ENCODE measurements at regions not wholly inside any gene's neighbourhood (a gene's known extent, or its start where the extent isn't known, plus 50 kb on each side); places are given as distances from the start of the nearest gene placed in this dataset.

GRCh38 chr3:153003862-153004261, 158.2 kb upstream of the RAP2B start (continued):
- TF ChIP-seq MAFK (IDR thresholded peaks at IDR 0.05; ENCODE audit: partially characterized antibody) (no peak), POLR2A (IDR thresholded peaks at IDR 0.05; ENCODE audit: low read length) (no peak), HEYL (CRISPR knock-in tag; IDR thresholded peaks at IDR 0.05) (no peak), FOSL2 (IDR thresholded peaks at IDR 0.05) (no peak), FOSL2 (CRISPR knock-in tag; IDR thresholded peaks at IDR 0.05) (no peak), MAX (IDR thresholded peaks at IDR 0.05) (no peak), CHD2 (IDR thresholded peaks at IDR 0.05; ENCODE audit: low read length, partially characterized antibody) (no peak), SMC3 (IDR thresholded peaks at IDR 0.05) (no peak), ESRRA (IDR thresholded peaks at IDR 0.05; ENCODE audit: borderline replicate concordance, low read length) (no peak)

DNA sequence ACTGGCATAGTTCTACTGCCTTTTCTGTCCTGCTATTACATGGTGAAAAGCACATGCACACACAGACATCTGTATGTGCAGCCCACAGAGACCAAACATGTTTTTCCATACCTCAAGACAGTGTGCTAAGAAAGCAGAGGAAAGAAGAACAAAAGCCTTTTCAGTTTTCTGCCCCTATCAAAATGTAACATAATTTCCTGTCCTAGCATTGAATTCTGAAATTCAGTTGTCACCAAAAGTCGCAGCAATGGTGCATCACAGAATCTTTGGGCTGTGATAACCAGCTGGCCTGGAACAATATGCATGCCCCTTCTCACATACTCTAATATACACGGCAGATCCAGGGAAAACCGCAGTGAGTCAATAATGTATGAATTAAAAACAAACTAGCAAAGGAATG, 153.8 kb upstream of the RAP2B start:
- no peaks in the 10 kb centered on the region for H3K4me1 ChIP-seq
- TF ChIP-seq ZC3H11A (IDR thresholded peaks at IDR 0.05) (no peak), FOSB (CRISPR knock-in tag; IDR thresholded peaks at IDR 0.05) (no peak), TFCP2L1 (CRISPR knock-in tag; IDR thresholded peaks at IDR 0.05) (no peak), EHMT2 (IDR thresholded peaks at IDR 0.05; ENCODE audit: low read depth) (no peak), BCL3 (IDR thresholded peaks at IDR 0.05) (no peak), EP300 (IDR thresholded peaks at IDR 0.05) (no peak), CBX2 (IDR thresholded peaks at IDR 0.05; ENCODE audit: borderline replicate concordance, low read depth) (no peak), ELK1 (IDR thresholded peaks at IDR 0.05; ENCODE audit: low read depth, low read length) (no peak), NPAS2 (CRISPR knock-in tag; IDR thresholded peaks at IDR 0.05; ENCODE audit: borderline replicate concordance) (no peak), TP53 (CRISPR knock-in tag; IDR thresholded peaks at IDR 0.05) (no peak), POLR2AphosphoS2 (conservative IDR thresholded peaks at IDR 0.05; ENCODE audit: low read length) (no peak), CHD4 (IDR thresholded peaks at IDR 0.05; ENCODE audit: borderline replicate concordance) (no peak), ZFP36 (IDR thresholded peaks at IDR 0.05; ENCODE audit: borderline replicate concordance, partially characterized antibody) (no peak), HOXB13 (CRISPR knock-in tag; IDR thresholded peaks at IDR 0.05; ENCODE audit: low read depth) (no peak), E2F6 (IDR thresholded peaks at IDR 0.05; ENCODE audit: borderline replicate concordance, low read depth) (no peak), RARB (CRISPR knock-in tag; IDR thresholded peaks at IDR 0.05) (no peak)
- no peak overlapping the region for H3K4me2 ChIP-seq
- FAIRE-seq, result no peak
- ATAC-seq, result no peak
- no peak overlapping the region for H3K4me3 ChIP-seq
- DNase-seq (ENCODE audit: low read depth in 1 of 2, low spot score in 1 of 2), result no peak
- POLR2A ChIA-PET, result no interaction called here
- WGBS (ENCODE audit: missing lambda C conversion rate), result 63% methylated on average over 3 of the region's 3 CpGs
- CTCF ChIA-PET, result interaction anchor here (0.9 kb wide), 1 partner anchor 35 kb away, joined by 3 read pairs; no protein-coding TSS in a partner anchor
- no peaks in the 10 kb centered on the region for H3K9me3 ChIP-seq
- no peak overlapping the region for H3K27ac ChIP-seq

- POLR2A ChIA-PET, result no interaction called here
- ATAC-seq, result no peak
- no peak for DNase-seq (ENCODE audit: low read depth in 1 of 2, low spot score in 1 of 2)
- TF ChIP-seq EP300 (IDR thresholded peaks at IDR 0.05) (no peak), ZC3H11A (IDR thresholded peaks at IDR 0.05) (no peak), PHF8 (IDR thresholded peaks at IDR 0.05; ENCODE audit: borderline replicate concordance, low read depth) (no peak), RNF2 (IDR thresholded peaks at IDR 0.05; ENCODE audit: borderline replicate concordance, low read depth) (no peak), NFE2L2 (conservative IDR thresholded peaks at IDR 0.05; ENCODE audit: low read length) (no peak)
- TF ChIP-seq, protein P1, sequence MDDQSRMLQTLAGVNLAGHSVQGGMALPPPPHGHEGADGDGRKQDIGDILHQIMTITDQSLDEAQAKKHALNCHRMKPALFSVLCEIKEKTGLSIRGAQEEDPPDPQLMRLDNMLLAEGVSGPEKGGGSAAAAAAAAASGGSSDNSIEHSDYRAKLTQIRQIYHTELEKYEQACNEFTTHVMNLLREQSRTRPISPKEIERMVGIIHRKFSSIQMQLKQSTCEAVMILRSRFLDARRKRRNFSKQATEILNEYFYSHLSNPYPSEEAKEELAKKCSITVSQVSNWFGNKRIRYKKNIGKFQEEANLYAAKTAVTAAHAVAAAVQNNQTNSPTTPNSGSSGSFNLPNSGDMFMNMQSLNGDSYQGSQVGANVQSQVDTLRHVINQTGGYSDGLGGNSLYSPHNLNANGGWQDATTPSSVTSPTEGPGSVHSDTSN (IDR thresholded peaks at IDR 0.05), result no peak
- TF ChIP-seq, protein P2, sequence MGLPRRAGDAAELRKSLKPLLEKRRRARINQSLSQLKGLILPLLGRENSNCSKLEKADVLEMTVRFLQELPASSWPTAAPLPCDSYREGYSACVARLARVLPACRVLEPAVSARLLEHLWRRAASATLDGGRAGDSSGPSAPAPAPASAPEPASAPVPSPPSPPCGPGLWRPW (IDR thresholded peaks at IDR 0.05), result no peak
- Histone ChIP-seq H3K27ac (no peak overlapping the region), H3K4me3 (no peak overlapping the region), H3K4me2 (no peak overlapping the region), H3K9me3 (no peaks in the 10 kb centered on the region), H3K4me1 (no peaks in the 10 kb centered on the region)
- CTCF ChIA-PET, result interaction anchor here (0.7 to 3.8 kb wide), 5 partner anchors 11 to 746 kb away, joined by 3 to 17 read pairs (median 4); no protein-coding TSS in a partner anchor
- 63% methylated on average over 5 of the region's 5 CpGs for WGBS (ENCODE audit: missing lambda C conversion rate)
- no peak for FAIRE-seq
Measured at GRCh38 chr3:153023896-153024295, 138.1 kb upstream of the RAP2B start.
